ENCODE measurements at regions not wholly inside any gene's neighbourhood (a gene's known extent, or its start where the extent isn't known, plus 50 kb on each side); places are given as distances from the start of the nearest gene placed in this dataset.

DNA sequence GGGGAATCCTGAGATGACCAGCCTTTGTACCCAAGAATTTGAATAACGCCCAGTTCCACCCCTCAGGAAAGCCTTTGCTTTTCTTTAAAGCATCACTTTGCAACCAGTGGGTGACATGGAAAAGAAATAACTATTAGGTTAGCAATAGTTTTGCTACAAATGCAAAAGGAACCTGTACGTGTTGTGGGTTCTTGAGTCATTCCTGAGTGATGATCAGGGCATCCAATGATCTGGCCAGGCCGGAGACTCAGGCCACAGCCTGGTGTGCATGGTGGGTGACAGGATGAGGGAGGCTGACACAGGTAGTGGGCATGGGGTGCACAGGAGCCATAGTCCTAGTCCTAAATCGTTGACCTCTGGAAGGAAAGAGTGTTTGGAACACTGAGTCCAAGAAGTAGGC lies 321.4 kb upstream of the IL12A start:
- TF ChIP-seq POLR2A (IDR thresholded peaks at IDR 0.05; ENCODE audit: low read length): no peak
- TF ChIP-seq GATA1 (IDR thresholded peaks at IDR 0.05; ENCODE audit: low read depth, low read length): no peak

All from erythroblast (primary cell).